Hematopoietic multipotent progenitor cell (in vitro differentiated cells): ENCODE measurements at regions not wholly inside any gene's neighbourhood (a gene's known extent, or its start where the extent isn't known, plus 50 kb on each side); places are given as distances from the start of the nearest gene placed in this dataset.
A peak's percentile ranks its signal among the peaks of the same experiment; 100 is the strongest.

Experiments
- DNase-seq, 3 donors: peaks; one replicate each; pipeline ENCODE4 v3.0.0-alpha.2; 2011 to 2015; ENCODE audit warnings: low read depth in 2 of 3, low spot score in 2 of 3

- no peak for DNase-seq
Observed at GRCh38 chr11:111148953-111149352, 96.6 kb upstream of the POU2AF2 start.

GRCh38 chr11:111148121-111148520, 97.4 kb upstream of the POU2AF2 start:
- no peak for DNase-seq

- no peak for DNase-seq
Observed at GRCh38 chr11:111137846-111138245, 107.7 kb upstream of the POU2AF2 start.

GRCh38 chr11:111135778-111136570, 109.6 kb upstream of the POU2AF2 start:
- no peak for DNase-seq

GRCh38 chr11:111135101-111135500, 110.4 kb upstream of the POU2AF2 start:
- no peak for DNase-seq

- DNase-seq: no peak
Observed at GRCh38 chr11:111128076-111128870, 117.3 kb upstream of the POU2AF2 start.

GRCh38 chr11:111124724-111125123, 120.8 kb upstream of the POU2AF2 start:
- no peak for DNase-seq

GRCh38 chr11:111123463-111124398, 121.8 kb upstream of the POU2AF2 start:
- DNase-seq: no peak

- no peak for DNase-seq
Observed at GRCh38 chr11:111120696-111121302, 124.7 kb upstream of the POU2AF2 start.

GRCh38 chr11:111120161-111120560, 125.4 kb upstream of the POU2AF2 start:
- no peak for DNase-seq

- no peak for DNase-seq
Observed at GRCh38 chr11:111119751-111120150, 125.8 kb upstream of the POU2AF2 start.

GRCh38 chr11:111115890-111116289, 129.6 kb upstream of the POU2AF2 start:
- no peak for DNase-seq

GRCh38 chr11:111114091-111114490, 131.4 kb upstream of the POU2AF2 start:
- DNase-seq: no peak

- DNase-seq: no peak
Observed at GRCh38 chr11:111112614-111113013, 132.9 kb upstream of the POU2AF2 start.

- DNase-seq: peak in 1 of 3 donors; percentile 20
Observed at GRCh38 chr11:111107501-111107900, 138.0 kb upstream of the POU2AF2 start.

GRCh38 chr11:111106641-111107040, 138.9 kb upstream of the POU2AF2 start:
- no peak for DNase-seq

- no peak for DNase-seq
Observed at GRCh38 chr11:111105566-111105965, 140.0 kb upstream of the POU2AF2 start.

- DNase-seq: no peak
Observed at GRCh38 chr11:111104185-111104584, 141.3 kb upstream of the POU2AF2 start.

GRCh38 chr11:111101881-111102280, 143.6 kb upstream of the POU2AF2 start:
- DNase-seq: no peak

- no peak for DNase-seq
Observed at GRCh38 chr11:111099028-111099713, 146.4 kb upstream of the POU2AF2 start.
